GM04503 (cell line): ENCODE measurements at regions not wholly inside any gene's neighbourhood (a gene's known extent, or its start where the extent isn't known, plus 50 kb on each side); places are given as distances from the start of the nearest gene placed in this dataset.
"Not testable (repeated sequence)": the region's sequence is repeated elsewhere in the genome, so short reads cannot be mapped to it uniquely, and the experiment has no call there.

Experiments
- DNase-seq: peaks from one replicate; pipeline ENCODE4 v3.0.0-alpha.2; 2012; ENCODE audit warnings: low read depth

GRCh38 chr18:43735570-43735969 lies 458.3 kb upstream of the SYT4 start:
- DNase-seq = no peak

GRCh38 chr18:43744960-43745745 lies 467.9 kb upstream of the SYT4 start:
- no peak for DNase-seq

- no peak for DNase-seq
These were observed 473.9 kb upstream of the SYT4 start for GRCh38 chr18:43751203-43751602.

- no peak for DNase-seq
These were observed 474.5 kb upstream of the SYT4 start for GRCh38 chr18:43751835-43752234.

GRCh38 chr18:43757273-43757672 lies 480.0 kb upstream of the SYT4 start:
- DNase-seq = no peak

- no peak for DNase-seq
These were observed 481.4 kb upstream of the SYT4 start for GRCh38 chr18:43758734-43759133.

GRCh38 chr18:43760010-43760409 lies 482.7 kb upstream of the SYT4 start:
- DNase-seq = no peak

- no peak for DNase-seq
These were observed 495.6 kb upstream of the SYT4 start for GRCh38 chr18:43772907-43773306.

GRCh38 chr18:43774497-43774896 lies 497.2 kb upstream of the SYT4 start:
- DNase-seq = no peak

- no peak for DNase-seq
These were observed 498.3 kb upstream of the SYT4 start for GRCh38 chr18:43775591-43775990.

GRCh38 chr18:43776997-43777396 lies 499.7 kb upstream of the SYT4 start:
- DNase-seq = no peak

GRCh38 chr18:43777636-43778304 lies 500.5 kb upstream of the SYT4 start:
- no peak for DNase-seq

GRCh38 chr18:43780782-43781340 lies 503.6 kb upstream of the SYT4 start:
- peak; percentile 51 for DNase-seq

GRCh38 chr18:43785158-43785557 lies 507.9 kb upstream of the SYT4 start:
- no peak for DNase-seq

GRCh38 chr18:43786893-43787292 lies 509.6 kb upstream of the SYT4 start:
- DNase-seq = no peak

- not testable (repeated sequence) for DNase-seq
These were observed 510.4 kb upstream of the SYT4 start for GRCh38 chr18:43787721-43788120.

- no peak for DNase-seq
These were observed 512.1 kb upstream of the SYT4 start for GRCh38 chr18:43789234-43790000.

GRCh38 chr18:43793910-43794309 lies 516.6 kb upstream of the SYT4 start:
- DNase-seq = no peak

GRCh38 chr18:43794363-43794762 lies 517.1 kb upstream of the SYT4 start:
- DNase-seq = no peak

GRCh38 chr18:43797347-43797746 lies 520.1 kb upstream of the SYT4 start:
- DNase-seq = no peak

GRCh38 chr18:43800584-43800983 lies 523.3 kb upstream of the SYT4 start:
- no peak for DNase-seq

- DNase-seq = no peak
These were observed 528.4 kb upstream of the SYT4 start for GRCh38 chr18:43805646-43806194.
